Lung microvascular endothelial cell (primary cell): ENCODE measurements at regions not wholly inside any gene's neighbourhood (a gene's known extent, or its start where the extent isn't known, plus 50 kb on each side); places are given as distances from the start of the nearest gene placed in this dataset.
"Not testable (repeated sequence)": the region's sequence is repeated elsewhere in the genome, so short reads cannot be mapped to it uniquely, and the experiment has no call there.

Source experiments
- DNase-seq, 2 donors: peaks; one replicate each; pipeline versions ENCODE4 v3.0.0 to v3.0.0-alpha.2; 2010; ENCODE audit warnings: low read depth in 2 of 2

GRCh38 chr6:22091424-22091948 is 205.3 kb downstream of the PRL start:
- no peak for DNase-seq

DNA sequence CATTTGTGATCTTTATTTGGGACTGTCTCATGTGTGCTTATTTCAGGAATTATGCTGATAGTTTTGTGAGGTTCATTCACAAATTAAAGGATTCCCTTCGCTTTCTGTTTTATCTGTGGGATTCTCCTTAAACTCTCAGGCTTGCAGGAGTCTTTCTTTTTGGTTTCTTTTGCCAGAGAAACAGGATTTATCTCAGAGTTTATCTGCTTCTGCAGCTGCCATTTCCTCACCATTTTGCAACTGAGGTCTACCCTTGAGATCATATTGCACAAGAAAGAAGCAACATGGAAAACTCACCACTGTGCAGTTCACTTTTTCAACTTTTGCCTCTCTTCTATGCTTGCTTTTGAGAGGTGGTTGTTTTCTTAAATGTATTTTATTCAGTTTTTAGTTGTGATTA is 201.0 kb downstream of the PRL start:
- no peak for DNase-seq

GRCh38 chr6:22098601-22099031 is 198.2 kb downstream of the PRL start:
- DNase-seq = peak in 1 of 2 donors; percentile 33

GRCh38 chr6:22099231-22099630 is 197.6 kb downstream of the PRL start:
- DNase-seq = no peak

DNA sequence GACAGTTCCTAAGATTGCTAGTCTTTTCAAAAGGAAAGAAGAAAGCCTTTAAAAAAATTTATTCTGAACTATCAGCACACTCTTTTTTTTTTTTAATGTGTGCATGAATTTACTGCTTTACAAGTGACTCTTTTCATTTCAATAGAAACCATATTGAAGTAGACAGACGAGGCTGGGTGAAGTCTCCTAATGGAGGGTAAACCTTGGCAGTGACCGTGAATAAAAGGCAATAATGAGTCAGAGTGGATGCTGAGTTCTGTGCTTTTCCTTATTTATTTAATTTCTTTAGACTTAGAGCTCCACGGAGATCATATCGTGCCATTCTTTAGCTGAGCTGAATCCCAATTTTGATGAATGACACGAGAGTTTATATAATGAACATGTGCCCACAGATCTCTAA is 196.9 kb downstream of the PRL start:
- DNase-seq = no peak

GRCh38 chr6:22101163-22101562 is 195.7 kb downstream of the PRL start:
- no peak for DNase-seq

DNA sequence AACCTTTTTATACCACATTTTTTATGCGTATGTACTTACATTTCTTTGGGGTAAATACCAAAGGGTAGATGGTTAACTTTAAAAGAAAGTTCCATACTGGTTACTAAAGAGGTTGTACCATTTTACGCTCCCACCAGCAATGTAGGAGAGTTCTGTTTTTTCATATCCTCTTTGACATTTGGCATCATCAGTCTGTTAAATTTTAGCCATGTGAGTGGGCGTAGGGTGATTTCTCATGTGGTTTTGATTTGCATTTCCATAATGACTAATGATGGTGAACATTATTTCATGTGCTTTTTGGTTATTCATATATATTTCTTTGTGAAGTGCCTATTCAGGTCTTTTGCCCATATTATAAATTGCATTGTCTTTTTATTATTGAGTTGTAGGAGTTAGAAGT is 194.2 kb downstream of the PRL start:
- no peak for DNase-seq

- DNase-seq = no peak
Measured at GRCh38 chr6:22106451-22106850, 190.4 kb downstream of the PRL start.

- no peak for DNase-seq
Measured at GRCh38 chr6:22106961-22107360, 189.9 kb downstream of the PRL start.

DNA sequence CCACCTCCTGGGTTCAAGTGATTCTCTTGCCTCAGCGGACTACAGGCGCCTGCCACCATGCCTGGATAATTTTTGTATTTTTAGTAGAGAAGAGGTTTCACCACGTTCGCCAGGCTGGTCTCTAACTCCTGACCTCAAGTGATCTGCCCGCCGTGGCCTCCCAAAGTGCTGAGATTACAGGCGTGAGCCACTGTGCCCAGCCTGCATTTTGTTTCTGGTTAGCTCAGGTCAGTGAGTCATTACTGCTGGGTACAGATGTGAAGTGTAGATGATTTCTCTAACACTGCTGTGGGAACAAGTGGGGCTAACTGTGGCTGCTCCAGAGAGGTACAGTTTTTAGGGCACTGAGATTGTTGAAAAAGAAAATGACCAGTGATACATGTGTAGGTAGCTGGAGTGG is 188.6 kb downstream of the PRL start:
- DNase-seq = no peak

- no peak for DNase-seq
Measured at GRCh38 chr6:22110061-22110460, 186.8 kb downstream of the PRL start.

- DNase-seq = peak; percentile 8 to 62
Measured at GRCh38 chr6:22112461-22112860, 184.4 kb downstream of the PRL start.

GRCh38 chr6:22113026-22113766 is 183.6 kb downstream of the PRL start:
- DNase-seq = peak; percentile 86 to 97

- DNase-seq = no peak
Measured at GRCh38 chr6:22115559-22115958, 181.3 kb downstream of the PRL start.

GRCh38 chr6:22117631-22118030 is 179.2 kb downstream of the PRL start:
- DNase-seq = no peak

DNA sequence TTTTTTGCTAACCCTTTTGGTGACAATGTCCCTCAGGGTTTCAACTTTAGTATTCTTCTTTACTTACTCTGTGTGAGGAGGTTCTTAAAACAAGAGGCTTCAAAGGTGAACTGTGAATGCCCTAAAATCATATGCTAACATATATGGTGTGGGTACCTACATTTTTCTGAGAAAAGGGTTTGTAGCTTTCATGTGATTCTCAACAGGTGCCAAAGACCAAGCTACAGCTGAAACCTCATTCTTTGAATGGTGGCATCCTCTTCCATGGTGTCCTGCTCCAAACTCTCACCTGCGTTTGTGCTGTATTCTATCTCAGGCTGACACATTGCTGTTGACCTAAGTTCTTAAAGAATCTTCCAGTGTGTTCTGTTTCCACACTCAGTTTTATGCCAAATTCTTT is 177.3 kb downstream of the PRL start:
- DNase-seq = no peak

DNA sequence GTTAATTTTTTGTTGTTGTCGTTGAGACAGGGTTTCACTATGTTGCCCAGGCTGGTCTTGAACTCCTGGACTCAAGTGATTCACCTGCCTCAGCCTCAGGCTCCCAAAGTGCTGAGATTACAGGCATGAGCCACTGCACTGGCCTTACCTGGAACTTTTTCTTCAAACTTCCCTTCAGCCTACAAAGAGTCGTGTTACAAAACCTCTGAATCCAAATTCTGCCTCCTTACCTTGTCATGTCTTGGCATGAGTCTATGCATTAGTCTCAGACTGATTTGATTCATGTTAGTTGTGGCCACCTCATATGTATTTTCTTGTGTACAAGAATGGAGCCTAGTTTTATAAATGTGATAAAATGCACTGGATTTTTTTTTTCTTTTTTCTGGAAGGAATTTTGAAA is 172.1 kb downstream of the PRL start:
- no peak for DNase-seq

GRCh38 chr6:22126910-22127309 is 169.9 kb downstream of the PRL start:
- DNase-seq = no peak

GRCh38 chr6:22129751-22130150 is 167.1 kb downstream of the PRL start:
- no peak for DNase-seq

GRCh38 chr6:22132656-22133055 is 164.2 kb downstream of the PRL start:
- no peak for DNase-seq

DNA sequence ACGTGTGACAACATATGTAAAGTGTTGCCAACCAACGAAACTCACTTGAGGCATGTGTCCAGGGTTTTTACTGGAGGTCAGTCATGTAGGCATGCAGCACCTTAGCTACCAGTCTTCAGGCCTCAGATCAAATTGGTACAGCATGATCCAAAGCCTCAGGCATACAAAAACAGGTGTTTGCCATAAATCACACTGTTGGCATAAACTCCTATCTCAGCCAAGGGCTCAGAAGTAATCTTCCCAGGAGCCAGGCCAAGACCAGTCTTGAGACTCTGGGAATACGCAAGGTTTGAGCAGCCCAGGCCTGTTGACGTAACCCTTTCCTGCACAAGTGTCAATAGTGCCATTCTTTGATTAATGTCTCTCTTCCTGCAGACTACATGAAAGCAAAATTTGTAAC is 163.5 kb downstream of the PRL start:
- DNase-seq = peak in 1 of 2 donors; percentile 73

GRCh38 chr6:22134308-22134707 is 162.5 kb downstream of the PRL start:
- DNase-seq = no peak

GRCh38 chr6:22135395-22135794 is 161.4 kb downstream of the PRL start:
- no peak for DNase-seq

DNA sequence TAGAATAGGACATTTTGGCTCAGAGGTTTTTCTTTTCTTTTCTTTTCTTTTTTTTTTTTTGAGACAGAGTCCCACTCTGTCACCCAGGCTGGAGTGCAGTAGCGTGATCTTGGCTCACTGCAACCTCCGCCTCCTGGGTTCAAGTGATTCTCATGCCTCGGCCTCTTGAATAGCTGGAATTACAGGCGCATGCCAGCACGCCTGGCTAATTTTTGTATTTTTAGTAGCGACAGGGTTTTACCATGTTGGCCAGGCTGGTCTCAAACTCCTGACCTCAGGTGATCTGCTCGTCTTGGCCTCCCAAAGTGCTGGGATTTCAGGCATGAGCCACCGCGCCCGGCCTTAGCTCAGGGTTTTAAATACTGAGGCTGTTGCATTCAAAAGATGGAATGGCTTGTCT is 156.1 kb downstream of the PRL start:
- DNase-seq = not testable (repeated sequence)
